ENCODE measurements at regions not wholly inside any gene's neighbourhood (a gene's known extent, or its start where the extent isn't known, plus 50 kb on each side); places are given as distances from the start of the nearest gene placed in this dataset.

- ATAC-seq (ENCODE audit: low read depth) (no peak), DNase-seq (no peak)
- intact Hi-C loops (cut with micrococcal nuclease): no loop called here
- no peaks in the 10 kb centered on the region for H3K9me3 Mint-ChIP-seq
- POLR2A ChIA-PET: no interaction called here
- no peaks in the 10 kb centered on the region for H3K36me3 Mint-ChIP-seq (ENCODE audit: low read depth)
- H3K27me3 Mint-ChIP-seq: peaks cover 7% of the 10 kb centered on the region
- no peaks in the 10 kb centered on the region for H3K4me1 Mint-ChIP-seq
- no peak overlapping the region for H3K27ac Mint-ChIP-seq
- CTCF ChIA-PET: no interaction called here
- no peak for TF ChIP-seq CTCF (IDR thresholded peaks at IDR 0.05)
- H3K4me3 Mint-ChIP-seq: no peak overlapping the region
These were observed 301.5 kb downstream of the PYDC2 start for GRCh38 chr3:191762323-191762960.

GRCh38 chr3:191768421-191768820, 307.5 kb downstream of the PYDC2 start:
- Mint-ChIP-seq H3K36me3 (ENCODE audit: low read depth) (no peaks in the 10 kb centered on the region), H3K27ac (no peak overlapping the region), H3K4me1 (no peaks in the 10 kb centered on the region), H3K27me3 (peaks cover 7% of the 10 kb centered on the region), H3K9me3 (peaks cover 3% of the 10 kb centered on the region), H3K4me3 (no peak overlapping the region)
- ATAC-seq (ENCODE audit: low read depth) (no peak), DNase-seq (no peak)
- intact Hi-C loops (cut with micrococcal nuclease): no loop called here
- no peak for TF ChIP-seq CTCF (IDR thresholded peaks at IDR 0.05)
- POLR2A ChIA-PET: no interaction called here
- CTCF ChIA-PET: no interaction called here

GRCh38 chr3:191770541-191770940, 309.6 kb downstream of the PYDC2 start:
- TF ChIP-seq CTCF (IDR thresholded peaks at IDR 0.05): no peak
- DNase-seq (no peak), ATAC-seq (ENCODE audit: low read depth) (no peak)
- POLR2A ChIA-PET: no interaction called here
- intact Hi-C loops (cut with micrococcal nuclease): no loop called here
- H3K36me3 Mint-ChIP-seq (ENCODE audit: low read depth): no peaks in the 10 kb centered on the region
- H3K27ac Mint-ChIP-seq: no peak overlapping the region
- no peaks in the 10 kb centered on the region for H3K4me1 Mint-ChIP-seq
- CTCF ChIA-PET: no interaction called here
- peaks cover 6% of the 10 kb centered on the region for H3K9me3 Mint-ChIP-seq
- H3K27me3 Mint-ChIP-seq: peaks cover 7% of the 10 kb centered on the region
- no peak overlapping the region for H3K4me3 Mint-ChIP-seq

- peaks cover 10% of the 10 kb centered on the region for H3K9me3 Mint-ChIP-seq
- DNase-seq (no peak), ATAC-seq (ENCODE audit: low read depth) (no peak)
- no peak overlapping the region for H3K27ac Mint-ChIP-seq
- H3K36me3 Mint-ChIP-seq (ENCODE audit: low read depth): no peaks in the 10 kb centered on the region
- intact Hi-C loops (cut with micrococcal nuclease): no loop called here
- POLR2A ChIA-PET: no interaction called here
- no peaks in the 10 kb centered on the region for H3K27me3 Mint-ChIP-seq
- CTCF ChIA-PET: no interaction called here
- H3K4me3 Mint-ChIP-seq: no peak overlapping the region
- H3K4me1 Mint-ChIP-seq: no peaks in the 10 kb centered on the region
- no peak for TF ChIP-seq CTCF (IDR thresholded peaks at IDR 0.05)
These were observed 313.5 kb downstream of the PYDC2 start for GRCh38 chr3:191774485-191774884.

- TF ChIP-seq CTCF (IDR thresholded peaks at IDR 0.05): no peak
- Mint-ChIP-seq H3K9me3 (peaks cover 10% of the 10 kb centered on the region), H3K27ac (no peak overlapping the region), H3K4me1 (no peaks in the 10 kb centered on the region), H3K4me3 (no peak overlapping the region), H3K27me3 (no peaks in the 10 kb centered on the region), H3K36me3 (ENCODE audit: low read depth) (no peaks in the 10 kb centered on the region)
- intact Hi-C loops (cut with micrococcal nuclease): no loop called here
- CTCF ChIA-PET: no interaction called here
- POLR2A ChIA-PET: no interaction called here
- DNase-seq: no peak
- no peak for ATAC-seq (ENCODE audit: low read depth)
These were observed 314.7 kb downstream of the PYDC2 start for GRCh38 chr3:191775451-191776233.
